Endodermal cell (in vitro differentiated cells): ENCODE measurements at regions not wholly inside any gene's neighbourhood (a gene's known extent, or its start where the extent isn't known, plus 50 kb on each side); places are given as distances from the start of the nearest gene placed in this dataset.
A peak's percentile ranks its signal among the peaks of the same experiment; 100 is the strongest.

ENCODE experiments used
- DNase-seq: peaks from one replicate; pipeline ENCODE4 v3.0.0-alpha.2; 2017
- H3K27ac ChIP-seq: 2 replicates; pipeline ENCODE4 v1.5.1; 2013; ENCODE audit warnings: mild to moderate bottlenecking, low read depth, low read length, moderate library complexity
- H3K27me3 ChIP-seq: 2 replicates; pipeline ENCODE4 v1.6.1; 2013; ENCODE audit warnings: mild to moderate bottlenecking, low read length, moderate library complexity; ENCODE audit not compliant: insufficient read depth, control insufficient read depth, poor library complexity, severe bottlenecking
- H3K36me3 ChIP-seq: 2 replicates; pipeline ENCODE4 v1.7.0; 2013; ENCODE audit warnings: mild to moderate bottlenecking, low read length, moderate library complexity; ENCODE audit not compliant: control insufficient read depth, insufficient read depth
- H3K4me1 ChIP-seq: one replicate; pipeline ENCODE4 v1.7.0; 2013; ENCODE audit warnings: low read length; ENCODE audit not compliant: control insufficient read depth, insufficient read depth
- H3K4me3 ChIP-seq: 2 replicates; pipeline ENCODE4 v1.5.1; 2013; ENCODE audit warnings: mild to moderate bottlenecking, low read length, moderate library complexity
- H3K9ac ChIP-seq: 2 replicates; pipeline ENCODE4 v1.6.1; 2013; ENCODE audit warnings: mild to moderate bottlenecking, low read length, moderate library complexity; ENCODE audit not compliant: poor library complexity, severe bottlenecking; ENCODE audit errors: extremely low read depth
- H3K9me3 ChIP-seq: 2 replicates; pipeline ENCODE4 v1.6.1; 2013; ENCODE audit warnings: mild to moderate bottlenecking, low read length, moderate library complexity; ENCODE audit not compliant: control insufficient read depth
- H3K27ac Mint-ChIP-seq: 2 replicates; pipeline ENCODE4 v1.8.0; 2020; ENCODE audit warnings: mixed read lengths
- H3K27me3 Mint-ChIP-seq: 2 replicates; pipeline ENCODE4 v1.8.0; 2021; ENCODE audit warnings: mild to moderate bottlenecking, mixed read lengths; ENCODE audit not compliant: insufficient read depth
- H3K36me3 Mint-ChIP-seq: 2 replicates; pipeline ENCODE4 v1.8.0; 2020; ENCODE audit warnings: low read depth, mixed read lengths
- H3K4me1 Mint-ChIP-seq: 2 replicates; pipeline ENCODE4 v1.8.0; 2020; ENCODE audit warnings: mixed read lengths
- H3K4me3 Mint-ChIP-seq: 2 replicates; pipeline ENCODE4 v1.8.0; 2020; ENCODE audit warnings: mild to moderate bottlenecking, moderate library complexity, mixed read lengths
- H3K9me3 Mint-ChIP-seq: 2 replicates; pipeline ENCODE4 v1.8.0; 2020; ENCODE audit warnings: mild to moderate bottlenecking, mixed read lengths
- WGBS, 2 experiments: methylation state at CpG; one replicate each; pipeline versions ENCODE4 v1.1.5 to v1.1.7; 2013; ENCODE audit warnings: missing lambda C conversion rate in 2 of 2, mixed read lengths in 1 of 2; ENCODE audit not compliant: insufficient coverage in 1 of 2, insufficient read length in 1 of 2; 5-methylcytosine and 5-hydroxymethylcytosine counted together
- TF ChIP-seq, protein P1 (sequence below): fragments of 200-600 bp; sonication (generic); conservative IDR thresholded peaks from 2 replicates; pipeline ENCODE4 v1.5.0; 2021; ENCODE audit warnings: antibody characterized with exemption, mild to moderate bottlenecking

DNA sequence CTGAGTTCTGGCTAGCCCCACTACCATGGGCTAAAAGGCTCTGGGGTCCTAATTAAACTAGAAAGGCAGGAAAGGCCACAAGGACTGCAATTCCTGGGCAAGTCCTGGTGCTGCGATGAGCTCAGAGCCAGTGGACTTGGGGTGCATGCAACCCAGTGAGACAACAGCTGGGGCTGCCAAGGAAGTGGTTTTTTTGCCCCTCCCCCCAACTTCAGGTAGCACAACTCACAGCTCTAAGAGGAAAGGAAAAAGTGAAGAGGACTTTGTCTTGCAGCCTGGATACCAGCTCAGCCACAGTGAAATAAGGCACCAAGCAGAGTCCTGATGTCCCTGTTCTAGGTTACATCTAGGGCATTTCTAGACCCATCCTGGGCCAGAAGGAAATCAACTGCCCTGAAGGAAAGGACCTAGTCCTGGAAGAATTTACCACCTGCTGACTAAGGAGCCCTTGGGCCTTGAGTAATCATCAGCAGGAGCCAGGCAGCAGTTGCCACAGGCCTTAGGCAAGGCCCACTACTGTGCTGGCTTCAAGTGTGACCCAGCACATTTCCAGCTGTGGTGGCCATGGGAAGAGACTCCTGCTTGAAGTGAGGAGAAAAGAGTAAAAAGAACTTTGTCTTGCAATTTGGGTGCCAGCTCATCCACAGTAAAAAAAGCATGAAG is 358.4 kb downstream of the BTBD3 start:
- no peak for DNase-seq
- Histone ChIP-seq H3K9me3 (peaks cover 7% of the 10 kb centered on the region), H3K4me3 (no peak overlapping the region), H3K36me3 (no peaks in the 10 kb centered on the region), H3K4me1 (no peaks in the 10 kb centered on the region), H3K27ac (no peak overlapping the region), H3K9ac (no peak overlapping the region), H3K27me3 (no peaks in the 10 kb centered on the region)
- H3K9me3 Mint-ChIP-seq: peaks cover 7% of the 10 kb centered on the region
- TF ChIP-seq, protein P1, sequence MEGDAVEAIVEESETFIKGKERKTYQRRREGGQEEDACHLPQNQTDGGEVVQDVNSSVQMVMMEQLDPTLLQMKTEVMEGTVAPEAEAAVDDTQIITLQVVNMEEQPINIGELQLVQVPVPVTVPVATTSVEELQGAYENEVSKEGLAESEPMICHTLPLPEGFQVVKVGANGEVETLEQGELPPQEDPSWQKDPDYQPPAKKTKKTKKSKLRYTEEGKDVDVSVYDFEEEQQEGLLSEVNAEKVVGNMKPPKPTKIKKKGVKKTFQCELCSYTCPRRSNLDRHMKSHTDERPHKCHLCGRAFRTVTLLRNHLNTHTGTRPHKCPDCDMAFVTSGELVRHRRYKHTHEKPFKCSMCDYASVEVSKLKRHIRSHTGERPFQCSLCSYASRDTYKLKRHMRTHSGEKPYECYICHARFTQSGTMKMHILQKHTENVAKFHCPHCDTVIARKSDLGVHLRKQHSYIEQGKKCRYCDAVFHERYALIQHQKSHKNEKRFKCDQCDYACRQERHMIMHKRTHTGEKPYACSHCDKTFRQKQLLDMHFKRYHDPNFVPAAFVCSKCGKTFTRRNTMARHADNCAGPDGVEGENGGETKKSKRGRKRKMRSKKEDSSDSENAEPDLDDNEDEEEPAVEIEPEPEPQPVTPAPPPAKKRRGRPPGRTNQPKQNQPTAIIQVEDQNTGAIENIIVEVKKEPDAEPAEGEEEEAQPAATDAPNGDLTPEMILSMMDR: no peak
- no peaks in the 10 kb centered on the region for H3K36me3 Mint-ChIP-seq
- no peaks in the 10 kb centered on the region for H3K4me1 Mint-ChIP-seq
- WGBS, 2 experiments: 96% methylated on average over 1 of the region's 1 CpG; no CpG with 5 or more reads in 1 of the 2 experiments
- no peaks in the 10 kb centered on the region for H3K27me3 Mint-ChIP-seq
- H3K4me3 Mint-ChIP-seq: no peak overlapping the region
- no peak overlapping the region for H3K27ac Mint-ChIP-seq

DNA sequence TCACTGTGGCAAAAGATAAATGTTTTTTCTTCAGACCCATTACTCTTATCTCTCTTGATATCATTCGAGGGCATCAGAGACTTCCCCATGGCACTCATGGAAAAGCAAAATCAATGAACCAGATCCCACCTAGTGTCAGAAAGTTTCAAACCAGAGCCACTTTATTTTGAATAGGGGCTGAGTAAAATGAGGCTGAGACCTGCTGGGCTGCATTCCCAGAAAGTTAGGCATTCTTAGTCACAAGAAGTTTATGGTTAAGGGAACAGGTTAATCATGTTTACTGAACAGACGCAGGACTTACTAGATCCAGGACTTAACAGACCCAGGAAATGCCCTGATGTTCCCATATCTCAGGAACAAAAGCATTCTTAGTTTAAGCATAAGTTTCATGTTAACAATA is 369.9 kb downstream of the BTBD3 start:
- H3K36me3 Mint-ChIP-seq: no peaks in the 10 kb centered on the region
- no peak overlapping the region for H3K9ac ChIP-seq
- H3K27ac Mint-ChIP-seq: no peak overlapping the region

DNA sequence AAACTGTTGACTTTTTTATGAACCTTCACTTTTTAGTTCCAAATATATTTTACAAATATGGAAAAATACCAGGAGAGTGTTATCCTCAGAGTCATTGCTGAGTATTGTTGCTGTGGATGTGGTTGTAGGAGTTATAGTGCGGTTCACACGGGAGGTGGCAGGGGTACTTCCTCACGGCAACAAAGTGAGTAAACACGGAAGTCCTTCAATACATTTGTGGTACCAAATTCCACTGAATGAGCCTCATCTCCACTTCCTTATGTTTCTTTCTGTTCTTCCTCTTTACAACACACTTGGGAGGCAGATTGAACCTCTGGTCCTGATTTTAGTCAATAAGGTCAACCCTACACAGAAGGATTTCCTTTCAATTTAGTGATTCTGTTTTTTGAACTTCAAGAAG is 371.8 kb downstream of the BTBD3 start:
- H3K4me3 Mint-ChIP-seq: no peak overlapping the region
- H3K4me1 ChIP-seq: no peaks in the 10 kb centered on the region
- H3K36me3 ChIP-seq: no peaks in the 10 kb centered on the region
- DNase-seq: no peak
- WGBS, 2 experiments: 95 to 96% methylated on average over 4 of the region's 4 CpGs
- peak overlapping the region; percentile 12 for H3K27ac Mint-ChIP-seq
- no peaks in the 10 kb centered on the region for H3K27me3 ChIP-seq
- H3K27me3 Mint-ChIP-seq: no peaks in the 10 kb centered on the region
- H3K9me3 ChIP-seq: no peaks in the 10 kb centered on the region
- TF ChIP-seq, protein P1: no peak
- no peaks in the 10 kb centered on the region for H3K9me3 Mint-ChIP-seq
- peaks cover 4% of the 10 kb centered on the region for H3K4me1 Mint-ChIP-seq
- no peak overlapping the region for H3K27ac ChIP-seq
- no peaks in the 10 kb centered on the region for H3K36me3 Mint-ChIP-seq
- no peak overlapping the region for H3K4me3 ChIP-seq
- no peak overlapping the region for H3K9ac ChIP-seq

More for the DNA sequence above, 369.9 kb downstream of the BTBD3 start:
- no peaks in the 10 kb centered on the region for H3K36me3 ChIP-seq
- Mint-ChIP-seq H3K9me3 (no peaks in the 10 kb centered on the region), H3K27me3 (no peaks in the 10 kb centered on the region), H3K4me3 (no peak overlapping the region), H3K4me1 (peaks cover 4% of the 10 kb centered on the region)
- WGBS, 2 experiments: 60 to 89% methylated on average over 1 to 2 of the region's 2 CpGs
- TF ChIP-seq, protein P1: peak; percentile 55
- no peak for DNase-seq
- H3K4me3 ChIP-seq: no peak overlapping the region
- no peaks in the 10 kb centered on the region for H3K27me3 ChIP-seq
- H3K27ac ChIP-seq: no peak overlapping the region
- H3K4me1 ChIP-seq: no peaks in the 10 kb centered on the region
- no peaks in the 10 kb centered on the region for H3K9me3 ChIP-seq
